ENCODE measurements at regions not wholly inside any gene's neighbourhood (a gene's known extent, or its start where the extent isn't known, plus 50 kb on each side); places are given as distances from the start of the nearest gene placed in this dataset.

DNA sequence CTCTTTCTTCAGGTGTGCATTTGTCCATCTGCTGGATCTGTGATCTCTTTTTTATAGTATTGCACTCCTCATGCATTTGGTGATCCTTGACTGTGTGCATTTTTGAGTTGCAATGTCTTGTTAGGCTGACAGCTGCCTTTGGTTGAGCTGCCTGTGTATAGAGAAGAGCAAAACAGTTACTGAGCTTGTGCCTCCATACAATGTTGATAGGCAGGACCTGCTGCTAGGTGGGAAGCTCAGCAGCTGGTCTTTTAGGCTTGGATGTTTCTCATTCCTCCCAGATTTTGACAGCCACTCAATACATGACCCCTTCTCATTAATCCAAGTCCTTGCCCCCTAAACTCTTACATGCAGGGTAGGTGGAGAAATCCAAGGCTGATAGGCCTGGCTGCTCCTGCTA, 74.8 kb upstream of the PIAS1 start:
- Histone ChIP-seq H3K4me1 (ENCODE audit: control insufficient read depth in 1 of 2, extremely low read depth in 1 of 2, insufficient read depth in 2 of 2, low read length in 2 of 2) (no peaks in the 10 kb centered on the region), H3K27ac (ENCODE audit: low read length) (no peak overlapping the region), H3K9me3 (no peaks in the 10 kb centered on the region), H3K36me3 (ENCODE audit: control insufficient read depth in 2 of 2, extremely low read depth in 1 of 2, insufficient read depth in 1 of 2, low read length in 1 of 2) (no peaks in the 10 kb centered on the region), H3K27me3 (replicated peaks in 1 of 2; ENCODE audit: control insufficient read depth in 2 of 2, extremely low read depth in 1 of 2, insufficient read depth in 2 of 2, low read length in 1 of 2) (peaks cover 0 to 4% of the 10 kb centered on the region in 2 experiments), H3K4me3 (ENCODE audit: control insufficient read depth in 1 of 2, extremely low read depth in 1 of 2, low read length in 1 of 2) (no peak overlapping the region)
- Mint-ChIP-seq H3K27ac (no peak overlapping the region), H3K36me3 (no peaks in the 10 kb centered on the region), H3K4me3 (no peak overlapping the region), H3K9me3 (peaks cover 0 to 9% (median 2%) of the 10 kb centered on the region in 3 donors), H3K4me1 (no peaks in the 10 kb centered on the region), H3K27me3 (peaks cover 0 to 2% of the 10 kb centered on the region in 2 donors)
- ChIA-PET POLR2A (no interaction called here), CTCF (no interaction called here)
- DNase-seq (no peak), ATAC-seq (replicated peaks in 1 of 4) (no peak)

DNA sequence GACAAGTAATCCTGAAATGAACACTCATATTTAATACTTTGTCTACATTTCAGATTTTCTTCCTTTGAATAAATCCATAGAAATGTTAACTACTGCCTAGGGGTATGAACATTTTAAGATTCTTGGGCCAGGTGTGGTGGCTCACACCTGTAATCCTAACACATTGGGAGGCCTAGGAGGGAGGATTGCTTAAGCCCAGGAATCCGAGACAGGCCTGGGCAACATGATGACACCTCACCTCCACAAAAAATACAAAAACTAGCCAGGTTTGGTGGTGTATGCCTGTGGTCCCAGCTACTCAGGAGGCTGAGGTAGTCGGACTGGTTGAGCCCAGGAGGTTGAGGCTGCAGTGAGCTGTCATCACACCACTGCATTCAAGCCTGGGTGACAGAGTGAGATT, 73.9 kb upstream of the PIAS1 start:
- H3K27ac ChIP-seq (ENCODE audit: low read length): no peak overlapping the region
- H3K36me3 ChIP-seq (ENCODE audit: control insufficient read depth in 2 of 2, extremely low read depth in 1 of 2, insufficient read depth in 1 of 2, low read length in 1 of 2): no peaks in the 10 kb centered on the region
- H3K9me3 Mint-ChIP-seq: peaks cover 0 to 9% (median 2%) of the 10 kb centered on the region in 3 donors
- no peaks in the 10 kb centered on the region for H3K4me1 Mint-ChIP-seq
- no peaks in the 10 kb centered on the region for H3K9me3 ChIP-seq
- ChIA-PET CTCF (no interaction called here), POLR2A (no interaction called here)
- no peaks in the 10 kb centered on the region for H3K27me3 ChIP-seq (replicated peaks in 1 of 2; ENCODE audit: control insufficient read depth in 2 of 2, extremely low read depth in 1 of 2, insufficient read depth in 2 of 2, low read length in 1 of 2)
- no CpG with 5 or more reads among the region's 2 CpGs for WGBS (ENCODE audit: insufficient coverage)
- no peak overlapping the region for H3K27ac Mint-ChIP-seq
- H3K27me3 Mint-ChIP-seq: peaks cover 0 to 2% of the 10 kb centered on the region in 2 donors
- no peak for DNase-seq
- ATAC-seq (replicated peaks in 1 of 4): no peak
- H3K36me3 Mint-ChIP-seq: no peaks in the 10 kb centered on the region
- H3K4me1 ChIP-seq (ENCODE audit: control insufficient read depth in 1 of 2, extremely low read depth in 1 of 2, insufficient read depth in 2 of 2, low read length in 2 of 2): no peaks in the 10 kb centered on the region
- H3K4me3 ChIP-seq (ENCODE audit: control insufficient read depth in 1 of 2, extremely low read depth in 1 of 2, low read length in 1 of 2): no peak overlapping the region
- no peak overlapping the region for H3K4me3 Mint-ChIP-seq

DNA sequence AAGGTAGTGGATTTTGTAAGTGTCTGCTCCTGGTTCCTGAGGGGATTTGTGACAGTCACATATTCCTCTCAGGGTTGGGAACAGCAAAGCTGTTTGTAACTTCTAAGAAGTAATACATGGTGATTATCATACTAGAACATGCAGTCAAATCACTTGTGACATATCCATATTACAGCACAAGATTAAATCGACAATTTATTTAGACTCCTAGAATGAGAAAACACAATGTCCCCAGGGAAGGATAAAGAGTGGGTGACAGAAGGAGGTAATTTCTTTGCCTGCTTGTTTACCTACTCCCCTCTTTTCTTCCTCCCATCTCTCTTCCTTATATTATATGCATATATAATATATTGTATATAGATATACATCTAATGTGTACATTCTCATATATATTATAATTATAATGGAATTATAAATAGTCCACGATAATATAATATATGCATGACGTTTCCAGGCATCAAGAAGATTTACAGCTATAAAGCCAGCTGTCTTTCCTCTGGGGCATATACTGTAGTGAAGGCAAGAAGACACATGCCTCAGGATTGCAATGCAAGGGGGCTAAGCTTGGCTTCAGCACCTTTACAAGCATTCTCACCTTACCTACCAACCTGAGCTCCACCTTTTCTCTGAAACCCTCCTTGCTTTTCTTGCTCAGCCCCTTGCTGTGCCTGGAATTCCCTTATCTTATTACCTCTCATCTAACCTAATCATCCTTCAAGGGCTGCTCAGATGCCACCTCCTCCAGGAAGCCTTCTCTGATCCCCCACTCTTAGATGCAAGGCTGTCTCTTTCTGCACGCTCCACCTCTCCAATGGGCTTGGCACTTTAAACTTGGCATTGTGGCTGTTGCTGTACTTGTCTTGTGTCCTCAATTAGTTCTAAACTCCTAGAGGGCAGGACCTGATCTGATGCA, 73.1 kb upstream of the PIAS1 start:
- H3K27me3 Mint-ChIP-seq: peaks cover 0 to 2% of the 10 kb centered on the region in 2 donors
- no peaks in the 10 kb centered on the region for H3K27me3 ChIP-seq (replicated peaks in 1 of 2; ENCODE audit: control insufficient read depth in 2 of 2, extremely low read depth in 1 of 2, insufficient read depth in 2 of 2, low read length in 1 of 2)
- no peaks in the 10 kb centered on the region for H3K4me1 Mint-ChIP-seq
- POLR2A ChIA-PET: no interaction called here
- CTCF ChIA-PET: no interaction called here
- H3K4me3 ChIP-seq (ENCODE audit: control insufficient read depth in 1 of 2, extremely low read depth in 1 of 2, low read length in 1 of 2): no peak overlapping the region
- no peak overlapping the region for H3K27ac ChIP-seq (ENCODE audit: low read length)
- no peaks in the 10 kb centered on the region for H3K4me1 ChIP-seq (ENCODE audit: control insufficient read depth in 1 of 2, extremely low read depth in 1 of 2, insufficient read depth in 2 of 2, low read length in 2 of 2)
- ATAC-seq (replicated peaks in 1 of 4) (no peak), DNase-seq (no peak)
- no peak overlapping the region for H3K27ac Mint-ChIP-seq
- WGBS (ENCODE audit: insufficient coverage): 94% methylated on average over 3 of the region's 4 CpGs
- H3K4me3 Mint-ChIP-seq: no peak overlapping the region
- peaks cover 0 to 9% (median 2%) of the 10 kb centered on the region in 3 donors for H3K9me3 Mint-ChIP-seq
- no peaks in the 10 kb centered on the region for H3K9me3 ChIP-seq
- H3K36me3 Mint-ChIP-seq: no peaks in the 10 kb centered on the region
- no peaks in the 10 kb centered on the region for H3K36me3 ChIP-seq (ENCODE audit: control insufficient read depth in 2 of 2, extremely low read depth in 1 of 2, insufficient read depth in 1 of 2, low read length in 1 of 2)

DNA sequence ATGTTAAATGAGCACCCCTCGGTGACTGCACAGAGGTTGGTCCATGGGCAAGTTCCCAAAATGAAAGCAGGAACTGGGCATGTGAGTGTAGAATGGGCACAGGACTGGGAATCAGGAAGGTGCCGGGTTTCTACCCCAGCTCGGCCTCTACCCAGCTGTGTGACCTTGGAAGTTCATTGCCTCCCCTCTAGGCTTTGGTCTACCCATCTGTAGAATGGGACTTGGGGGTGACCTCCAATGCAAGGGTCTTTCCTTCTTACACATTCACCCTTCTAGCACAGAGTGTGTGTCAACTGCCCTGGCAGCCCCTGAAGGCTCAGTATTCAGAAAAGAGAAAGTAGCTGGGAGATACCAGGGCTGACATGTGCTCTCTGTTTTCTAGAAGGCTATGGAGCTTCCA, 72.3 kb upstream of the PIAS1 start:
- H3K4me3 ChIP-seq (ENCODE audit: control insufficient read depth in 1 of 2, extremely low read depth in 1 of 2, low read length in 1 of 2): no peak overlapping the region
- Mint-ChIP-seq H3K9me3 (peaks cover 0 to 9% (median 2%) of the 10 kb centered on the region in 3 donors), H3K4me1 (no peaks in the 10 kb centered on the region), H3K27me3 (peaks cover 0 to 2% of the 10 kb centered on the region in 2 donors), H3K27ac (no peak overlapping the region), H3K4me3 (no peak overlapping the region), H3K36me3 (no peaks in the 10 kb centered on the region)
- POLR2A ChIA-PET: no interaction called here
- no peak overlapping the region for H3K27ac ChIP-seq (ENCODE audit: low read length)
- 86% methylated on average over 1 of the region's 3 CpGs for WGBS (ENCODE audit: insufficient coverage)
- H3K9me3 ChIP-seq: no peaks in the 10 kb centered on the region
- H3K36me3 ChIP-seq (ENCODE audit: control insufficient read depth in 2 of 2, extremely low read depth in 1 of 2, insufficient read depth in 1 of 2, low read length in 1 of 2): no peaks in the 10 kb centered on the region
- CTCF ChIA-PET: no interaction called here
- ATAC-seq (replicated peaks in 1 of 4): no peak
- no peaks in the 10 kb centered on the region for H3K27me3 ChIP-seq (replicated peaks in 1 of 2; ENCODE audit: control insufficient read depth in 2 of 2, extremely low read depth in 1 of 2, insufficient read depth in 2 of 2, low read length in 1 of 2)
- H3K4me1 ChIP-seq (ENCODE audit: control insufficient read depth in 1 of 2, extremely low read depth in 1 of 2, insufficient read depth in 2 of 2, low read length in 2 of 2): no peaks in the 10 kb centered on the region
- no peak for DNase-seq

DNA sequence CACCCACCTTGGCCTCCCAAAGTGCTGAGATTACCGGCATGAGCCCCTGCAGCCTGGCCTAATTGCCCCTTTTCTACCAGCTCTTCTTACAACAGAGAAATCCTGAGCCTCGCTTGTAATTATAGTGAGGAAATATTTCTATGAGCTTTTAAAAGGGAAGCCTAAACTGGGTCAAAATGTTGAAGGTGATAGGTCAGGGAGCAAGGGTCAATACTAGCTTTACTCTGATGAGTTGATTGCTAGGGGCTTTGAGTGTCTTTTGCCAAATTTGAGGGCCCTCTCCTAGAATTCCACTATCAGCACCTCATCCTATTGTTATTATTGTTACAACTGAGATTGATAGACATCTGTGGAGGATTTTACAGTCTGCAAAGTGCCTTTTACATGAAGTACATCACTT, 62.4 kb upstream of the PIAS1 start:
- Histone ChIP-seq H3K27ac (ENCODE audit: low read length) (no peak overlapping the region), H3K27me3 (replicated peaks in 1 of 2; ENCODE audit: control insufficient read depth in 2 of 2, extremely low read depth in 1 of 2, insufficient read depth in 2 of 2, low read length in 1 of 2) (no peaks in the 10 kb centered on the region), H3K36me3 (ENCODE audit: control insufficient read depth in 2 of 2, extremely low read depth in 1 of 2, insufficient read depth in 1 of 2, low read length in 1 of 2) (no peaks in the 10 kb centered on the region), H3K9me3 (no peaks in the 10 kb centered on the region), H3K4me1 (ENCODE audit: control insufficient read depth in 1 of 2, extremely low read depth in 1 of 2, insufficient read depth in 2 of 2, low read length in 2 of 2) (no peaks in the 10 kb centered on the region), H3K4me3 (ENCODE audit: control insufficient read depth in 1 of 2, extremely low read depth in 1 of 2, low read length in 1 of 2) (no peak overlapping the region)
- peaks cover 3 to 5% of the 10 kb centered on the region in 2 donors for H3K27me3 Mint-ChIP-seq
- H3K4me1 Mint-ChIP-seq: no peaks in the 10 kb centered on the region
- H3K4me3 Mint-ChIP-seq: no peak overlapping the region
- H3K27ac Mint-ChIP-seq: no peak overlapping the region
- no CpG with 5 or more reads among the region's 2 CpGs for WGBS (ENCODE audit: insufficient coverage)
- H3K9me3 Mint-ChIP-seq: no peaks in the 10 kb centered on the region
- DNase-seq: no peak
- POLR2A ChIA-PET: no interaction called here
- H3K36me3 Mint-ChIP-seq: no peaks in the 10 kb centered on the region
- ATAC-seq (replicated peaks in 1 of 4): no peak
- CTCF ChIA-PET: interaction anchor here in 1 of 2 donors (0.6 kb wide), 1 partner anchor 13 kb away, joined by 5 read pairs; no protein-coding TSS in a partner anchor

DNA sequence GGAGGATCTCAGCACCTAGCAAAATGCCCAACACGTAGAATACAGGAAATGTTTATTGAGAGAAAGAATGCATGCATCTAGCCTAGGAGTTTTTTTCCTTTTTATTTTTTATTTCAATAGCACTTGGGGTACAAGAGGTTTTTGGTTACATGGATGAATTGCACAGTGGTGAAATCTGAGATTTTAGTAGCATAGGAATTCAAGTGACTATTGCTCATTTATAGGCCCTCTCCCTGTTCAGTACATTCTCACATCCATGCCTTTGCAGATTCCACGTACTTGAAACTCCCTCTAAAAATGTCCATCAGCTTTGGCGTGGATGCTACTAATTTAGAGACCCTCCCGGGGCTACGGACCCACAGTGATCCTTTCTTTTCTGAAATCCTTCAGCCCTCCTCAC, 61.7 kb upstream of the PIAS1 start:
- Histone ChIP-seq H3K36me3 (ENCODE audit: control insufficient read depth in 2 of 2, extremely low read depth in 1 of 2, insufficient read depth in 1 of 2, low read length in 1 of 2) (no peaks in the 10 kb centered on the region), H3K27ac (ENCODE audit: low read length) (no peak overlapping the region), H3K9me3 (no peaks in the 10 kb centered on the region), H3K4me3 (ENCODE audit: control insufficient read depth in 1 of 2, extremely low read depth in 1 of 2, low read length in 1 of 2) (no peak overlapping the region), H3K4me1 (ENCODE audit: control insufficient read depth in 1 of 2, extremely low read depth in 1 of 2, insufficient read depth in 2 of 2, low read length in 2 of 2) (no peaks in the 10 kb centered on the region), H3K27me3 (replicated peaks in 1 of 2; ENCODE audit: control insufficient read depth in 2 of 2, extremely low read depth in 1 of 2, insufficient read depth in 2 of 2, low read length in 1 of 2) (no peaks in the 10 kb centered on the region)
- Mint-ChIP-seq H3K4me1 (no peaks in the 10 kb centered on the region), H3K9me3 (no peaks in the 10 kb centered on the region), H3K27ac (no peak overlapping the region), H3K27me3 (peaks cover under 1 to 3% of the 10 kb centered on the region in 2 donors), H3K4me3 (no peak overlapping the region), H3K36me3 (no peaks in the 10 kb centered on the region)
- CTCF ChIA-PET: interaction anchor here in 1 of 2 donors (0.5 kb wide), 2 partner anchors 10 to 87 kb away, joined by 3 to 6 read pairs; no protein-coding TSS in a partner anchor
- POLR2A ChIA-PET: no interaction called here
- DNase-seq: no peak
- no peak for ATAC-seq (replicated peaks in 1 of 4)
- WGBS (ENCODE audit: insufficient coverage): 91% methylated on average over 4 of the region's 5 CpGs

Measured in T-cell (primary cell).